Gastrocnemius medialis (tissue), 4 donors: ENCODE measurements at regions not wholly inside any gene's neighbourhood (a gene's known extent, or its start where the extent isn't known, plus 50 kb on each side); places are given as distances from the start of the nearest gene placed in this dataset.

Experiments
- ATAC-seq, 2 donors: fragments of 150-250 bp; one replicate each; pipeline ENCODE4 v1.9.1; 2016
- DNase-seq, 2 donors: peaks; one replicate each; pipeline ENCODE4 v3.0.0-alpha.2; 2019
- H3K27ac ChIP-seq, 4 donors: fragments of 200-600 bp; sonication (generic); 1 replicate in 1 of 4; 2 replicates in 3 of 4; pipeline ENCODE4 v1.5.1; 2016 to 2018; ENCODE audit warnings: mild to moderate bottlenecking in 2 of 4, moderate library complexity in 1 of 4
- H3K27me3 ChIP-seq, 3 donors: fragments of 200-600 bp; sonication (generic) in 2 of 3; 1 replicate in 1 of 3; 2 replicates in 2 of 3; pipeline versions ENCODE4 v1.5.1 to v1.6.0; 2016 to 2019; ENCODE audit warnings: mild to moderate bottlenecking in 1 of 3, moderate library complexity in 1 of 3
- H3K36me3 ChIP-seq, 2 donors: fragments of 200-600 bp; sonication (generic) in 1 of 2; one replicate each; pipeline ENCODE4 v1.5.1; 2017 to 2018
- H3K4me1 ChIP-seq, 2 donors: fragments of 200-600 bp; sonication (generic) in 1 of 2; one replicate each; pipeline ENCODE4 v1.5.1; 2016 to 2017; ENCODE audit warnings: mild to moderate bottlenecking in 2 of 2
- H3K4me3 ChIP-seq, 4 donors: fragments of 200-600 bp; sonication (generic) in 3 of 4; 1 replicate in 1 of 4; 2 replicates in 3 of 4; pipeline ENCODE4 v1.5.1; 2016 to 2019; ENCODE audit warnings: mild to moderate bottlenecking in 2 of 4
- H3K9me3 ChIP-seq, 3 donors: fragments of 200-600 bp; sonication (generic) in 2 of 3; 1 replicate in 1 of 3; 2 replicates in 2 of 3; pipeline ENCODE4 v1.5.1; 2016 to 2019
- CTCF ChIP-seq, 5 experiments: fragments of 450-650 bp in 3 of 5; fragments of 200-600 bp in 2 of 5; sonication (generic) in 2 of 5; IDR thresholded peaks in 4 of 5; conservative IDR thresholded peaks in 1 of 5; 1 replicate in 4 of 5; 2 replicates in 1 of 5; pipeline ENCODE4 v1.5.1; 2016 to 2019; ENCODE audit warnings: antibody characterized with exemption in 5 of 5, mild to moderate bottlenecking in 3 of 5, moderate library complexity in 3 of 5
- POLR2A ChIP-seq, 2 donors: fragments of 450-650 bp; IDR thresholded peaks; one replicate each; pipeline ENCODE4 v1.6.1; 2017; ENCODE audit warnings: antibody characterized with exemption in 2 of 2, mild to moderate bottlenecking in 2 of 2, moderate library complexity in 2 of 2
- in situ Hi-C, 4 donors: fragments of 200-750 bp; cut with MboI; loops; one replicate each; pipeline versions ENCODE4 v1.15.0 to v1.8.0; 2017; ENCODE audit warnings: low sequenced_read_pairs in 4 of 4
- intact Hi-C: fragments of 100-400 bp; cut with DNase I; formaldehyde crosslinking; loops from one replicate; pipeline ENCODE4 v1.15.1; 2023; ENCODE audit warnings: low total_unique reads

GRCh38 chrX:124986284-124986683 lies 333.4 kb upstream of the TEX13C start:
- H3K4me1 ChIP-seq = no peaks in the 10 kb centered on the region
- no peaks in the 10 kb centered on the region for H3K27me3 ChIP-seq
- intact Hi-C loops (no loop called here), in situ Hi-C loops (no loop called here)
- H3K36me3 ChIP-seq = no peaks in the 10 kb centered on the region
- TF ChIP-seq POLR2A (IDR thresholded peaks at IDR 0.05) (no peak), CTCF (IDR thresholded peaks at IDR 0.05 in 4 of 5, conservative IDR thresholded peaks at IDR 0.05 in 1 of 5) (no peak)
- no peak overlapping the region for H3K27ac ChIP-seq
- H3K4me3 ChIP-seq = no peak overlapping the region
- H3K9me3 ChIP-seq = no peaks in the 10 kb centered on the region
- ATAC-seq (no peak), DNase-seq (no peak)

- Histone ChIP-seq H3K9me3 (no peaks in the 10 kb centered on the region), H3K4me1 (no peaks in the 10 kb centered on the region), H3K36me3 (no peaks in the 10 kb centered on the region), H3K27ac (no peak overlapping the region), H3K27me3 (no peaks in the 10 kb centered on the region), H3K4me3 (no peak overlapping the region)
- intact Hi-C loops (no loop called here), in situ Hi-C loops (no loop called here)
- TF ChIP-seq CTCF (IDR thresholded peaks at IDR 0.05 in 4 of 5, conservative IDR thresholded peaks at IDR 0.05 in 1 of 5) (no peak), POLR2A (IDR thresholded peaks at IDR 0.05) (no peak)
- ATAC-seq (no peak), DNase-seq (no peak)
Observed at GRCh38 chrX:124993735-124994134, 325.9 kb upstream of the TEX13C start.

GRCh38 chrX:124994404-124994803 lies 325.3 kb upstream of the TEX13C start:
- H3K4me1 ChIP-seq = no peaks in the 10 kb centered on the region
- no peaks in the 10 kb centered on the region for H3K9me3 ChIP-seq
- in situ Hi-C loops = no loop called here
- DNase-seq (no peak), ATAC-seq (no peak)
- TF ChIP-seq CTCF (IDR thresholded peaks at IDR 0.05 in 4 of 5, conservative IDR thresholded peaks at IDR 0.05 in 1 of 5) (no peak), POLR2A (IDR thresholded peaks at IDR 0.05) (no peak)
- no peaks in the 10 kb centered on the region for H3K27me3 ChIP-seq
- H3K27ac ChIP-seq = no peak overlapping the region
- intact Hi-C loops = no loop called here
- H3K36me3 ChIP-seq = no peaks in the 10 kb centered on the region
- no peak overlapping the region for H3K4me3 ChIP-seq

GRCh38 chrX:125003746-125004446 lies 315.8 kb upstream of the TEX13C start:
- ATAC-seq (no peak), DNase-seq (no peak)
- intact Hi-C loops = no loop called here
- in situ Hi-C loops = no loop called here
- Histone ChIP-seq H3K4me3 (no peak overlapping the region), H3K9me3 (no peaks in the 10 kb centered on the region), H3K27me3 (no peaks in the 10 kb centered on the region), H3K27ac (no peak overlapping the region), H3K36me3 (no peaks in the 10 kb centered on the region), H3K4me1 (no peaks in the 10 kb centered on the region)
- TF ChIP-seq CTCF (IDR thresholded peaks at IDR 0.05 in 4 of 5, conservative IDR thresholded peaks at IDR 0.05 in 1 of 5) (no peak), POLR2A (IDR thresholded peaks at IDR 0.05) (no peak)

GRCh38 chrX:125004799-125005198 lies 314.9 kb upstream of the TEX13C start:
- no peaks in the 10 kb centered on the region for H3K36me3 ChIP-seq
- in situ Hi-C loops = no loop called here
- intact Hi-C loops = no loop called here
- no peaks in the 10 kb centered on the region for H3K27me3 ChIP-seq
- no peak overlapping the region for H3K27ac ChIP-seq
- DNase-seq (no peak), ATAC-seq (no peak)
- no peaks in the 10 kb centered on the region for H3K4me1 ChIP-seq
- no peaks in the 10 kb centered on the region for H3K9me3 ChIP-seq
- no peak overlapping the region for H3K4me3 ChIP-seq
- TF ChIP-seq CTCF (IDR thresholded peaks at IDR 0.05 in 4 of 5, conservative IDR thresholded peaks at IDR 0.05 in 1 of 5) = no peak
